Nephron progenitor cell (in vitro differentiated cells): ENCODE measurements at regions not wholly inside any gene's neighbourhood (a gene's known extent, or its start where the extent isn't known, plus 50 kb on each side); places are given as distances from the start of the nearest gene placed in this dataset.

Source experiments
- DNase-seq: peaks from one replicate; pipeline ENCODE4 v3.0.0; 2021
- H3K27ac Mint-ChIP-seq: 2 replicates; pipeline ENCODE4 v1.8.0; 2021; ENCODE audit warnings: mild to moderate bottlenecking, moderate library complexity, mixed read lengths
- H3K27me3 Mint-ChIP-seq: 2 replicates; pipeline ENCODE4 v1.8.0; 2021; ENCODE audit warnings: mild to moderate bottlenecking, low read depth, mixed read lengths; ENCODE audit not compliant: poor library complexity
- H3K36me3 Mint-ChIP-seq: 2 replicates; pipeline ENCODE4 v1.8.0; 2021; ENCODE audit warnings: low read depth, mixed read lengths
- H3K4me1 Mint-ChIP-seq: 2 replicates; pipeline ENCODE4 v1.8.0; 2021; ENCODE audit warnings: mixed read lengths
- H3K4me3 Mint-ChIP-seq: 2 replicates; pipeline ENCODE4 v1.8.0; 2021; ENCODE audit warnings: mild to moderate bottlenecking, moderate library complexity, mixed read lengths
- H3K9me3 Mint-ChIP-seq: 2 replicates; pipeline ENCODE4 v1.8.0; 2021; ENCODE audit warnings: mild to moderate bottlenecking, moderate library complexity, mixed read lengths
- TF ChIP-seq, protein P1 (sequence below): fragments of 200-600 bp; sonication (generic); IDR thresholded peaks from 2 replicates; pipeline ENCODE4 v1.5.0; 2021; ENCODE audit warnings: antibody characterized with exemption

DNA sequence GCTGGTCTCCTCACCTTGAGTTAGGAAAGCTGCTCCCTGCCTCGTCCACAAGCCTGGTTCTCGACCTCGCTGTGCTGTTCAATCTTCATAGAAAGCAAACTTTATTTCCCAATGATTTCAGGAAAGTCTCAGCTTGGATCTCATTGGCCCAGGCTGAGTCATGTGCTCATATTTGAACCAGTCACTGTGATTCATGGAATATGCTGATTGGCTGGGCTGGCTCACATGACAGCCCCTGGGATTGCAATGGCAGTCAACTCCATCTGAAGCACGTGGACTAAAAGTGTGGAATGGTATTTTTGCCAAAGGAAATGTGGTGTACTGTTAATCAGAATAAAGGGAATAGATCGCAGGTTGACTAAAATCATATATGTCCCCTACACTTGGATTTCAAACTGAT lies 396.6 kb downstream of the AACS start:
- Mint-ChIP-seq H3K27ac (no peak overlapping the region), H3K9me3 (no peaks in the 10 kb centered on the region), H3K4me1 (peaks cover 24% of the 10 kb centered on the region), H3K27me3 (peaks cover 6% of the 10 kb centered on the region), H3K4me3 (no peak overlapping the region), H3K36me3 (no peaks in the 10 kb centered on the region)
- DNase-seq: no peak
- TF ChIP-seq, protein P1, sequence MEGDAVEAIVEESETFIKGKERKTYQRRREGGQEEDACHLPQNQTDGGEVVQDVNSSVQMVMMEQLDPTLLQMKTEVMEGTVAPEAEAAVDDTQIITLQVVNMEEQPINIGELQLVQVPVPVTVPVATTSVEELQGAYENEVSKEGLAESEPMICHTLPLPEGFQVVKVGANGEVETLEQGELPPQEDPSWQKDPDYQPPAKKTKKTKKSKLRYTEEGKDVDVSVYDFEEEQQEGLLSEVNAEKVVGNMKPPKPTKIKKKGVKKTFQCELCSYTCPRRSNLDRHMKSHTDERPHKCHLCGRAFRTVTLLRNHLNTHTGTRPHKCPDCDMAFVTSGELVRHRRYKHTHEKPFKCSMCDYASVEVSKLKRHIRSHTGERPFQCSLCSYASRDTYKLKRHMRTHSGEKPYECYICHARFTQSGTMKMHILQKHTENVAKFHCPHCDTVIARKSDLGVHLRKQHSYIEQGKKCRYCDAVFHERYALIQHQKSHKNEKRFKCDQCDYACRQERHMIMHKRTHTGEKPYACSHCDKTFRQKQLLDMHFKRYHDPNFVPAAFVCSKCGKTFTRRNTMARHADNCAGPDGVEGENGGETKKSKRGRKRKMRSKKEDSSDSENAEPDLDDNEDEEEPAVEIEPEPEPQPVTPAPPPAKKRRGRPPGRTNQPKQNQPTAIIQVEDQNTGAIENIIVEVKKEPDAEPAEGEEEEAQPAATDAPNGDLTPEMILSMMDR: no peak

DNA sequence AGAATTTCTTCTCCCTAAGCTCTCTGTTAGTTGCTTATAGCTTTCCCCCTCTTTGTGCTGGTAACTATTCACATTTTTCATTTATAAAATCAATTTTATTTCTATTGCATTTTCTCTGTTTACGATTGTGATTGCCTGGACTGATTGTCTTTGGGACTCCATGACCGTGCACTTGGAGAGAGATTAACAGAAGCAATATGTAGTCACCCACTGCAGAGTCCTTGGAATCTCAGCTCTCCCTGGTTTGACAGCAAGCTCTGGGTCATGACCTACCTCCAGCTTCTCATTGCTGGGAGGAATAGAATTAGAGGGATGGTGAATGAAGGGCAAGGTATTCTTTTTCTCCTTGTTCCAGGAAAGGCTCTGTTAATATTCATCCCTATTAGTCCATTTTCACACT lies 398.2 kb downstream of the AACS start:
- TF ChIP-seq, protein P1: no peak
- Mint-ChIP-seq H3K4me3 (no peak overlapping the region), H3K27me3 (peaks cover 12% of the 10 kb centered on the region), H3K36me3 (no peaks in the 10 kb centered on the region), H3K4me1 (peaks cover 10% of the 10 kb centered on the region), H3K27ac (peak overlapping the region; percentile 45), H3K9me3 (no peaks in the 10 kb centered on the region)
- DNase-seq: no peak

DNA sequence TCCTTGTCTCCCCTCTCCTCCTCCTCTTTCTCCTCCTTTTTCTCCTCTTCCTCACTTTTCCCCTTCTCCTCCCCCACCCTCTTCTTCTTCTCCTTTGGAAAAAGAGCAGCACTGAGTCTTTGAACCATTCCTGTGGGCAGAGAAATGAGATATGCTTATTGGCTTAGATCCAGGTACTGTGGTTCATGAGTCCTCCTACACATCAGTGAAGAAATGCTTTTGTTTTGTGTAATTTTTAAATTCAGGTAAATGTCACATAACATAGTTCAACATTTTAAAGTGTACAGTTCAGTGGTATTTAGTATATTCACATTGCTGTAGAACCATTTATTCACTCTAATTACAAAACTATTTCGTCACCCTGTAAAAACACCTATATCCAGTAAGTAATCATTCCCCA lies 402.1 kb downstream of the AACS start:
- H3K27me3 Mint-ChIP-seq: peaks cover 15% of the 10 kb centered on the region
- peaks cover 6% of the 10 kb centered on the region for H3K4me1 Mint-ChIP-seq
- H3K9me3 Mint-ChIP-seq: no peaks in the 10 kb centered on the region
- no peak for DNase-seq
- no peak overlapping the region for H3K27ac Mint-ChIP-seq
- H3K4me3 Mint-ChIP-seq: no peak overlapping the region
- no peaks in the 10 kb centered on the region for H3K36me3 Mint-ChIP-seq
- TF ChIP-seq, protein P1: no peak

DNA sequence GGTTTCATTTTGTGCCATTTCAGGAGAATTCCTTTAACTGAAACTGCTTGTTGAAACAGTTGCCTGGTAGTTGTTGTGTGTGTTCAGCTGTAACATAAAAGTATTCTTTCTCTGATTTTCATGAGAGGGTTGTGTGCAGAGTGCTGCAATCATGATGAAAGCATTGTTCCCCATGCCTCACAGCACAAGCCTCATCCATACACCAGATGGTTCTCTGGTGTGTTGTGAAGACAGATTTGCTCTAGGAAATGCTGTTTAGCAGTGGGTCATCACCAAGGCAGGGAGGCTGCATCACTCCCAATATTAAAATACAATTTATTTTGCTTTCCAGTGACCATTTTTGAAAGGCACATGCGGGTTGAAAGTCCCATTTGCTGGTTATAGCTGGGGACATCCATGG lies 404.4 kb downstream of the AACS start:
- TF ChIP-seq, protein P1: no peak
- H3K4me3 Mint-ChIP-seq: no peak overlapping the region
- H3K36me3 Mint-ChIP-seq: no peaks in the 10 kb centered on the region
- DNase-seq: no peak
- no peaks in the 10 kb centered on the region for H3K9me3 Mint-ChIP-seq
- peaks cover 19% of the 10 kb centered on the region for H3K27me3 Mint-ChIP-seq
- peaks cover 6% of the 10 kb centered on the region for H3K4me1 Mint-ChIP-seq
- H3K27ac Mint-ChIP-seq: no peak overlapping the region

DNA sequence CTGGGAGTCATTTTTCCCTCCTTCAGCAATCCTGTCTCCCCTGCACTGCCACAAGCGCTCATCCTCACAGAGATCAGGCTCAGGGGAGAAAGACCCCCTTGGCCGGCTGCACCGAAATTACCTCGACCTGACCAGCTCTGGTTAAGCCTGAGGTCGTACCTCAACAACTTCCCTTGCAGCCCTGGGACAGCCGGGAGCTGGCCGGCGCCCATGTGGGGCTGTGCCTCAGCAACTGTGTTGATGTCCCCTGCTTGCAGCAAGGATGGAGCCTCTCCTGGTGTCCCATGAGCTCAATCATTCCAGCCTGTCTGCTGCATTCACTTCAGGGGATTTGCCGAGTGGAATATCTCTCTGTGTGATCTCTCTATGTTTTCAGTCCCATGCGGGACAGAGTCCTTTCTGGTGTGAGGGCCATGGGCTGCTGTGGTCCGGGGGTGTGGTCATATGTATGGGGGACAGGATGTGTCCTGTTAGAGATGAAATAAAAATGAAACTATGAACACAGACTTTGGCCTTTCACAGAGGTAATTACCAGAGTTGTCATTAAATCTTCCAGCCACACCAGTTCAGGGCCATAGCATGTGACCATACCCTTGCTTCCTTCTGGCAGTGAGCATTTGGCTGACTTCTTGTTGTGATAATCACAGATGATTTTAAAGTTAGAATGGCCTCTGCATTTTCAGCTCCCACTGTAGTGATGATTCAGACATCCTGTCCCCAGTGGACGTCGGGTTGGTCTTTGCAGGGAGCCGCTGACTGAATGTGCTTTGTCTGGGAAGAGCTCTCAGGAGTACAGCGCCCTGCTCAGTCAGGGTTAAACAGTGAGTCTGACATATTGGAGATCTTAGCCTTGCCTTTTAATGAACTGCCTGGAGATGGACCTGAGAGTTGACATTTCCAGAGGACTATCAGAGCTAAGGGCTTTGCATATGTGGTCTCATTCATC lies 405.9 kb downstream of the AACS start:
- Mint-ChIP-seq H3K4me1 (peaks cover 6% of the 10 kb centered on the region), H3K9me3 (no peaks in the 10 kb centered on the region), H3K27ac (no peak overlapping the region)

More for the DNA sequence above, 405.9 kb downstream of the AACS start:
- Mint-ChIP-seq H3K27me3 (peaks cover 19% of the 10 kb centered on the region), H3K36me3 (no peaks in the 10 kb centered on the region), H3K4me3 (no peak overlapping the region)
- DNase-seq: no peak
- TF ChIP-seq, protein P1: no peak
